GM19099 (cell line): ENCODE measurements at regions not wholly inside any gene's neighbourhood (a gene's known extent, or its start where the extent isn't known, plus 50 kb on each side); places are given as distances from the start of the nearest gene placed in this dataset.

Experiments
- POLR2A ChIP-seq: IDR thresholded peaks from 3 replicates; pipeline ENCODE4 v1.6.1; 2011; ENCODE audit warnings: low read depth; ENCODE audit not compliant: insufficient read length; ENCODE audit errors: extremely low read depth

- no peak for TF ChIP-seq POLR2A
Observed at GRCh38 chr3:117264204-117264994, 554.8 kb downstream of the TUSC7 start.

GRCh38 chr3:117266806-117267205 lies 557.2 kb downstream of the TUSC7 start:
- no peak for TF ChIP-seq POLR2A

GRCh38 chr3:117268318-117268717 lies 558.7 kb downstream of the TUSC7 start:
- TF ChIP-seq POLR2A: no peak

- TF ChIP-seq POLR2A: no peak
Observed at GRCh38 chr3:117272274-117272673, 562.7 kb downstream of the TUSC7 start.

- no peak for TF ChIP-seq POLR2A
Observed at GRCh38 chr3:117272876-117273523, 563.4 kb downstream of the TUSC7 start.

GRCh38 chr3:117277816-117278215 lies 568.2 kb downstream of the TUSC7 start:
- TF ChIP-seq POLR2A: no peak

GRCh38 chr3:117278424-117279190 lies 569.0 kb downstream of the TUSC7 start:
- no peak for TF ChIP-seq POLR2A

GRCh38 chr3:117281371-117281770 lies 571.8 kb downstream of the TUSC7 start:
- TF ChIP-seq POLR2A: no peak

GRCh38 chr3:117282566-117282965 lies 573.0 kb downstream of the TUSC7 start:
- TF ChIP-seq POLR2A: no peak

- TF ChIP-seq POLR2A: no peak
Observed at GRCh38 chr3:117285737-117286136, 576.2 kb downstream of the TUSC7 start.

GRCh38 chr3:117286488-117286887 lies 576.9 kb downstream of the TUSC7 start:
- TF ChIP-seq POLR2A: no peak

- no peak for TF ChIP-seq POLR2A
Observed at GRCh38 chr3:117287602-117288001, 578.0 kb downstream of the TUSC7 start.

GRCh38 chr3:117291476-117291875 lies 581.9 kb downstream of the TUSC7 start:
- no peak for TF ChIP-seq POLR2A

GRCh38 chr3:117297065-117297464 lies 587.5 kb downstream of the TUSC7 start:
- TF ChIP-seq POLR2A: no peak

GRCh38 chr3:117297541-117297940 lies 588.0 kb downstream of the TUSC7 start:
- no peak for TF ChIP-seq POLR2A

- no peak for TF ChIP-seq POLR2A
Observed at GRCh38 chr3:117298273-117298672, 588.7 kb downstream of the TUSC7 start.

GRCh38 chr3:117302428-117302827 lies 592.8 kb downstream of the TUSC7 start:
- no peak for TF ChIP-seq POLR2A

GRCh38 chr3:117303443-117303842 lies 593.9 kb downstream of the TUSC7 start:
- no peak for TF ChIP-seq POLR2A
